C4-2B (cell line): ENCODE measurements at regions not wholly inside any gene's neighbourhood (a gene's known extent, or its start where the extent isn't known, plus 50 kb on each side); places are given as distances from the start of the nearest gene placed in this dataset.
"Not testable (repeated sequence)": the region's sequence is repeated elsewhere in the genome, so short reads cannot be mapped to it uniquely, and the experiment has no call there.

Experiments used
- H3K27ac ChIP-seq: fragments of 450-650 bp; 2 replicates; pipeline ENCODE4 v1.5.1; 2017
- CTCF ChIP-seq: fragments of 450-650 bp; conservative IDR thresholded peaks from 2 replicates; pipeline ENCODE4 v1.5.1; 2017; ENCODE audit warnings: mild to moderate bottlenecking
- ZFX ChIP-seq: fragments of 450-650 bp; IDR thresholded peaks from 2 replicates; pipeline ENCODE4 v1.6.1; 2017

- no peak for TF ChIP-seq CTCF
- TF ChIP-seq ZFX, result no peak
- H3K27ac ChIP-seq, result no peak overlapping the region
These were observed 1238.0 kb upstream of the NRXN1 start for GRCh38 chr2:52269696-52270485.

GRCh38 chr2:52264911-52265310 is 1233.0 kb upstream of the NRXN1 start:
- no peak overlapping the region for H3K27ac ChIP-seq
- TF ChIP-seq ZFX (no peak), CTCF (no peak)

- no peak for TF ChIP-seq ZFX
- no peak for TF ChIP-seq CTCF
- H3K27ac ChIP-seq, result no peak overlapping the region
These were observed 1232.6 kb upstream of the NRXN1 start for GRCh38 chr2:52264488-52264887.

- no peak for TF ChIP-seq CTCF
- TF ChIP-seq ZFX, result no peak
- no peak overlapping the region for H3K27ac ChIP-seq
These were observed 1229.0 kb upstream of the NRXN1 start for GRCh38 chr2:52260904-52261303.

GRCh38 chr2:52258967-52259366 is 1227.0 kb upstream of the NRXN1 start:
- not testable (repeated sequence) for H3K27ac ChIP-seq

- H3K27ac ChIP-seq, result no peak overlapping the region
- TF ChIP-seq ZFX (no peak), CTCF (no peak)
These were observed 1226.1 kb upstream of the NRXN1 start for GRCh38 chr2:52258038-52258437.

GRCh38 chr2:52253416-52253980 is 1221.6 kb upstream of the NRXN1 start:
- TF ChIP-seq ZFX (no peak), CTCF (no peak)
- H3K27ac ChIP-seq, result no peak overlapping the region

GRCh38 chr2:52238782-52239181 is 1206.8 kb upstream of the NRXN1 start:
- H3K27ac ChIP-seq, result no peak overlapping the region
- TF ChIP-seq CTCF (no peak), ZFX (no peak)
